GM13976 (cell line): ENCODE measurements at regions not wholly inside any gene's neighbourhood (a gene's known extent, or its start where the extent isn't known, plus 50 kb on each side); places are given as distances from the start of the nearest gene placed in this dataset.

Experiments
- DNase-seq: peaks from one replicate; pipeline ENCODE4 v3.0.0; 2012; ENCODE audit warnings: low spot score
- CTCF ChIP-seq: IDR thresholded peaks from 2 replicates; pipeline ENCODE4 v1.5.1; 2012; ENCODE audit warnings: borderline replicate concordance, mild to moderate bottlenecking; ENCODE audit not compliant: insufficient read depth; ENCODE audit errors: extremely low read depth, missing control alignments, control extremely low read depth
- in situ Hi-C: fragments of 300-500 bp; cut with MboI; formaldehyde crosslinking; loops from one replicate; pipeline ENCODE4 v1.12.0; 2022; ENCODE audit warnings: low sequenced_read_pairs, mixed read lengths, inconsistent platforms; ENCODE audit not compliant: unreplicated experiment

DNA sequence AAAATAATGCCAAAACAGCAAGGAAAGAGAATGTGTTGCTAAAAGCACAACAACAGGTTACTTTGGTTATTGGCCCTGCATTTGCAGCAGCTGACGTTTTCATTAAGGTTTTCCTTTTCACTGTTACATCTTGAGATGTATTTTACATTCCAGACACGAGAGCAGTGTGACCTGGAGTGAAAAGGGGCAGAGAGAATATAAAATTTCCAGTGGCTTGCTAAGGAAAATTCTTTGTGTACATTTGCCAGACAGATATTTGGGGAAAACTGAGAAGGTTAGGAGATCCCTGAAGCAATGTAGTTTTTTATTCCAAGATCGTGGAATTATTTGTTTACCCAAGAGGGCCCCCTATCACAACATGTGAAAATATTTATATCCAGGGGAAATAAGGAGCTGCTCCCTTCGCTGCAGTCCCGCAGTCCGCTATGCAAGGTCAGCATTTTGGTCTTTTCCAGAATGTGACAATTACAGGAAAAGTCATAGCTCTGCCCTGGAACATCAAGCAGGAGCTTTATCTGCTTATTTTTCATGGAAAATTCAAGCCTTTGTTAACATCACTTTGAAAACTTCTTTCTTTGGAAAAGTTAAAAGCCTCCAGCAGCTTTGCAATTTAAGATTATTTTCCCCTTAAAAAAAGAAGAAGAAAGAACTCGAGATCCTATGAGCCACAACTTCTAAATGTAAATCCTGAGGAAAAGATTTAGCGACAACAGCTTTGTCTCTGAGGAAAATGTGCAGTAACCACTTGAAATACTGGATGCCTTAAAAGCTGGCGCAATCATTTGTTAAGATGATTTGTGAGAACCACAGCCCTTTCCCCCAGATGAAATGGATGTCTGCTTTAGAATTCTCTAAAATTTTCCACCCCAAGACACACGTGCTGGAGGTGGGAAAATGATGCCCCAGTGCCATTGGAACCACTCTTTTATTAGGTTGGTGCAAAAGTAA, 256.4 kb upstream of the TPM1 start:
- no peak for TF ChIP-seq CTCF

GRCh38 chr15:62787401-62787800, 255.1 kb upstream of the TPM1 start:
- in situ Hi-C loops, result no loop called here
- TF ChIP-seq CTCF, result no peak
- no peak for DNase-seq

More for the DNA sequence above, 256.4 kb upstream of the TPM1 start:
- no peak for DNase-seq
- in situ Hi-C loops, result no loop called here

GRCh38 chr15:62788224-62788623, 254.3 kb upstream of the TPM1 start:
- in situ Hi-C loops, result no loop called here
- TF ChIP-seq CTCF, result no peak
- no peak for DNase-seq

DNA sequence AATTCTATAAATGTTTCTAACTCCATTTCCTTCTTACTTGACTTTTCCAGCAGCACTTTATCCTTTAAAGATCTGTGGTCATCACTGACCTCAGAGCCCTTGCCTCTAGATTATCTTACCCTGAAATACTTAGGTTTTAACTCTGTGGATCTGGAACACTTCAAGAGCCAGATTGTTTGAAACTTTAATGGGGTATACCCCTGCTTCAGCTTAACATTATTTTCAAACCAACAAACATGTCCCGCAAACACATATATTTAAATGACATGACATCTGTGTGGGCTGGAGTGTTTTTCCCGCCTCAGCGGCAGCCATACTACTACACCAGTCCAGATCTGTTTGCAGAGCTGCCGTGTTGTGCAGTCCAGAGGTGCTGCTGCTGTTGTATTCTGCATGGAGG, 252.0 kb upstream of the TPM1 start:
- TF ChIP-seq CTCF, result no peak
- DNase-seq, result no peak
- in situ Hi-C loops, result no loop called here

DNA sequence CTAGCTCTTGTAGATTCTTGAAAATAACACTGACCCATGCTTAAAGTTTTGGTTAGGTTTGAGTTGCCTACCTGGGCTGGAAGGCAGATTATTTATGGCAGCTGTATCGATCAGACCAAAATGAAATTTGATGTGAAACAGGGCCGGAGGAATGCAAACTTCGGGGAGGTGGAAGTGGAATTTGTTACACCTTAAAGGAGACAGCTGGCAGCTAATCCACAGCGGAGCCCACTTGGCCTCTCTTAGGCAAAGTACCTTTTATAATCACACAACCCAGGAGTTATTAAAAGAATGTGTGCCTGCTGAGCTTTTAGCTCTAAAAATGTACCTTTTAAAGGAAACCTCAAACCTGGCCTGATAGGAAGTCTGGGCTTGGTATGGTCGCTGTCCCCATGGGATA, 250.9 kb upstream of the TPM1 start:
- TF ChIP-seq CTCF, result no peak
- in situ Hi-C loops, result no loop called here
- DNase-seq, result no peak

GRCh38 chr15:62792986-62793751, 249.4 kb upstream of the TPM1 start:
- in situ Hi-C loops, result no loop called here
- DNase-seq, result no peak
- TF ChIP-seq CTCF, result no peak
